Neural cell (in vitro differentiated cells): ENCODE measurements at regions not wholly inside any gene's neighbourhood (a gene's known extent, or its start where the extent isn't known, plus 50 kb on each side); places are given as distances from the start of the nearest gene placed in this dataset.

Experiments used
- H2AFZ ChIP-seq: fragments of 200-600, 300-800 bp; sonication (generic), shearing (Covaris generic); 2 replicates; pipeline ENCODE4 v1.6.0; 2014; ENCODE audit warnings: low read depth, mild to moderate bottlenecking, antibody characterized with exemption, low read length, moderate library complexity
- H3F3A ChIP-seq: fragments of 200-600 bp; shearing (Covaris generic); 2 replicates; pipeline ENCODE4 v1.6.1; 2016; ENCODE audit warnings: mild to moderate bottlenecking, moderate library complexity, mixed read lengths, antibody characterized with exemption, low read length; ENCODE audit not compliant: insufficient read depth, poor library complexity, severe bottlenecking
- H3K27ac ChIP-seq: fragments of 200-600, 300-800 bp; sonication (generic), shearing (Covaris generic); 2 replicates; pipeline ENCODE4 v1.5.1; 2014; ENCODE audit warnings: mild to moderate bottlenecking, low read length, moderate library complexity
- H3K27me3 ChIP-seq: fragments of 300-800, 200-600 bp; sonication (generic), shearing (Covaris generic); 2 replicates; pipeline ENCODE4 v1.6.0; 2014; ENCODE audit warnings: mild to moderate bottlenecking, low read depth, low read length, moderate library complexity; ENCODE audit not compliant: insufficient read depth
- H3K36me3 ChIP-seq: fragments of 300-800, 200-600 bp; sonication (generic), shearing (Covaris generic); 2 replicates; pipeline ENCODE4 v1.5.1; 2014; ENCODE audit warnings: mild to moderate bottlenecking, antibody characterized with exemption, low read length, moderate library complexity; ENCODE audit not compliant: insufficient read depth
- H3K4me2 ChIP-seq: fragments of 300-800, 200-600 bp; sonication (generic), shearing (Covaris generic); 2 replicates; pipeline ENCODE4 v1.6.0; 2014; ENCODE audit warnings: mild to moderate bottlenecking, low read length
- H3K4me3 ChIP-seq: fragments of 300-800, 200-600 bp; sonication (generic), shearing (Covaris generic); 2 replicates; pipeline ENCODE4 v1.5.1; 2014; ENCODE audit warnings: mild to moderate bottlenecking, low read length, moderate library complexity
- H3K79me2 ChIP-seq: fragments of 200-600 bp; shearing (Covaris generic); replicated peaks from 2 replicates; pipeline ENCODE4 v1.6.0; 2014; ENCODE audit warnings: mild to moderate bottlenecking, low read length, moderate library complexity; ENCODE audit not compliant: insufficient read depth
- H3K9ac ChIP-seq: fragments of 300-800, 200-600 bp; sonication (generic), shearing (Covaris generic); 2 replicates; pipeline ENCODE4 v1.6.1; 2016; ENCODE audit warnings: mild to moderate bottlenecking, low read length, mixed read lengths
- H3K9me2 ChIP-seq: fragments of 200-600 bp; shearing (Covaris generic); 2 replicates; pipeline ENCODE4 v1.6.1; 2016; ENCODE audit warnings: mild to moderate bottlenecking, low read length, mixed read lengths; ENCODE audit not compliant: insufficient read depth
- H3K9me3 ChIP-seq: fragments of 200-600, 300-800 bp; sonication (generic), shearing (Covaris generic); 2 replicates; pipeline ENCODE4 v1.6.1; 2016; ENCODE audit warnings: mild to moderate bottlenecking, mixed run types, low read length, moderate library complexity, mixed read lengths
- H4K20me1 ChIP-seq: fragments of 200-600 bp; shearing (Covaris generic); 2 replicates; pipeline ENCODE4 v1.6.1; 2016; ENCODE audit warnings: mild to moderate bottlenecking, mixed run types; ENCODE audit not compliant: insufficient read depth
- EP300 ChIP-seq: fragments of 450-650 bp; conservative IDR thresholded peaks from 2 replicates; pipeline ENCODE4 v1.6.1; 2014; ENCODE audit warnings: antibody characterized with exemption, mild to moderate bottlenecking, moderate library complexity; ENCODE audit not compliant: poor library complexity, severe bottlenecking
- EZH2 ChIP-seq: fragments of 200-600, 300-800 bp; shearing (Covaris generic), sonication (generic); IDR thresholded peaks from 2 replicates; pipeline ENCODE4 v1.6.1; 2014; ENCODE audit warnings: antibody characterized with exemption, low read length, borderline replicate concordance, mild to moderate bottlenecking; ENCODE audit not compliant: insufficient read depth, poor library complexity, severe bottlenecking
- MXI1 ChIP-seq: fragments of 450-650 bp; conservative IDR thresholded peaks from 2 replicates; pipeline ENCODE4 v1.6.1; 2014; ENCODE audit warnings: antibody characterized with exemption, mild to moderate bottlenecking; ENCODE audit not compliant: poor library complexity, severe bottlenecking
- POLR2AphosphoS5 ChIP-seq: IDR thresholded peaks from 2 replicates; pipeline ENCODE4 v1.6.1; 2012
- RAD21 ChIP-seq: fragments of 450-650 bp; conservative IDR thresholded peaks from 2 replicates; pipeline ENCODE4 v1.6.1; 2014; ENCODE audit warnings: antibody characterized with exemption, mild to moderate bottlenecking, moderate library complexity
- REST ChIP-seq: IDR thresholded peaks from 2 replicates; pipeline ENCODE4 v1.6.1; 2012; ENCODE audit warnings: borderline replicate concordance
- SMC3 ChIP-seq: fragments of 450-650 bp; conservative IDR thresholded peaks from 2 replicates; pipeline ENCODE4 v1.6.1; 2014; ENCODE audit warnings: antibody characterized with exemption, mild to moderate bottlenecking, moderate library complexity; ENCODE audit not compliant: poor library complexity
- TAF1 ChIP-seq: IDR thresholded peaks from 2 replicates; pipeline ENCODE4 v1.6.1; 2012; ENCODE audit warnings: low read depth
- TF ChIP-seq, protein P1 (sequence below): fragments of 450-650 bp; IDR thresholded peaks from 2 replicates; pipeline ENCODE4 v1.5.1; 2014; ENCODE audit warnings: antibody characterized with exemption, mild to moderate bottlenecking, moderate library complexity; ENCODE audit not compliant: poor library complexity, severe bottlenecking

- TF ChIP-seq REST, result no peak
- no peak for TF ChIP-seq TAF1
- TF ChIP-seq, protein P1, sequence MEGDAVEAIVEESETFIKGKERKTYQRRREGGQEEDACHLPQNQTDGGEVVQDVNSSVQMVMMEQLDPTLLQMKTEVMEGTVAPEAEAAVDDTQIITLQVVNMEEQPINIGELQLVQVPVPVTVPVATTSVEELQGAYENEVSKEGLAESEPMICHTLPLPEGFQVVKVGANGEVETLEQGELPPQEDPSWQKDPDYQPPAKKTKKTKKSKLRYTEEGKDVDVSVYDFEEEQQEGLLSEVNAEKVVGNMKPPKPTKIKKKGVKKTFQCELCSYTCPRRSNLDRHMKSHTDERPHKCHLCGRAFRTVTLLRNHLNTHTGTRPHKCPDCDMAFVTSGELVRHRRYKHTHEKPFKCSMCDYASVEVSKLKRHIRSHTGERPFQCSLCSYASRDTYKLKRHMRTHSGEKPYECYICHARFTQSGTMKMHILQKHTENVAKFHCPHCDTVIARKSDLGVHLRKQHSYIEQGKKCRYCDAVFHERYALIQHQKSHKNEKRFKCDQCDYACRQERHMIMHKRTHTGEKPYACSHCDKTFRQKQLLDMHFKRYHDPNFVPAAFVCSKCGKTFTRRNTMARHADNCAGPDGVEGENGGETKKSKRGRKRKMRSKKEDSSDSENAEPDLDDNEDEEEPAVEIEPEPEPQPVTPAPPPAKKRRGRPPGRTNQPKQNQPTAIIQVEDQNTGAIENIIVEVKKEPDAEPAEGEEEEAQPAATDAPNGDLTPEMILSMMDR, result no peak
- TF ChIP-seq SMC3, result no peak
- no peak for TF ChIP-seq EP300
- TF ChIP-seq EZH2, result no peak
- no peak for TF ChIP-seq POLR2AphosphoS5
- TF ChIP-seq RAD21, result no peak
- TF ChIP-seq MXI1, result no peak
- no peaks in the 10 kb centered on the region for H3K79me2 ChIP-seq
- H3K9ac ChIP-seq, result no peak overlapping the region
- no peak overlapping the region for H3K27ac ChIP-seq
- no peaks in the 10 kb centered on the region for H3F3A ChIP-seq
- no peaks in the 10 kb centered on the region for H3K36me3 ChIP-seq
- no peaks in the 10 kb centered on the region for H4K20me1 ChIP-seq
- H3K4me3 ChIP-seq, result no peak overlapping the region
- H3K27me3 ChIP-seq, result no peaks in the 10 kb centered on the region
- no peaks in the 10 kb centered on the region for H3K9me2 ChIP-seq
- H3K4me2 ChIP-seq, result no peak overlapping the region
- no peaks in the 10 kb centered on the region for H3K9me3 ChIP-seq
- no peak overlapping the region for H2AFZ ChIP-seq
Observed at GRCh38 chr13:76363682-76364289, 522.4 kb downstream of the KCTD12 start.

DNA sequence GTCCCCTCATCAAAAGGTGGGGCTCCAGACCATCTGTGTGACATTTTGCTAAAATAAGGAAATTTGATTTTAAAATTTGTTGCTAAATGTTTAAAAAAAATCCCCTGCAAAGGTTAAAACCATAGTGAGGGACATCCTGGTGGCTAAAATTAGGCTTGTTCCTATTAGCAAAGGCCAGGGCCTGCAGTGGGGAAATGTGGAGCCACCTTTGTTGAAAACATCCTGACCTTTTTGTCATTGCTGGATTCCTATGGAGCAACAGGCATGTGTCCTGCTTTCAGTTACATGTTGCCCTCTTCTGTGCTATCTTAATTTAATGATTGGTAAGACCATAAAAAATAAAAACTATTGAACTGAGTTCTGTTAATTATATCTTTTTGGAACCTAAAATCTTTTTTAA, 524.3 kb downstream of the KCTD12 start:
- Histone ChIP-seq H4K20me1 (no peaks in the 10 kb centered on the region), H3F3A (no peaks in the 10 kb centered on the region), H3K9ac (no peak overlapping the region), H3K79me2 (no peaks in the 10 kb centered on the region), H3K9me3 (no peaks in the 10 kb centered on the region), H2AFZ (no peak overlapping the region), H3K9me2 (no peaks in the 10 kb centered on the region), H3K27ac (no peak overlapping the region), H3K36me3 (no peaks in the 10 kb centered on the region), H3K4me3 (no peak overlapping the region), H3K4me2 (no peak overlapping the region), H3K27me3 (no peaks in the 10 kb centered on the region)
- TF ChIP-seq POLR2AphosphoS5 (no peak), EP300 (no peak), EZH2 (no peak), MXI1 (no peak), TAF1 (no peak), SMC3 (no peak), RAD21 (no peak)
- TF ChIP-seq, protein P1, result no peak
